Thyroid gland (tissue), 4 donors: ENCODE measurements at regions not wholly inside any gene's neighbourhood (a gene's known extent, or its start where the extent isn't known, plus 50 kb on each side); places are given as distances from the start of the nearest gene placed in this dataset.
A peak's percentile ranks its signal among the peaks of the same experiment; 100 is the strongest.

Source experiments
- DNase-seq, 2 donors: peaks; one replicate each; pipeline ENCODE4 v3.0.0-alpha.2; 2019
- H3K27ac ChIP-seq, 3 donors: fragments of 200-600 bp; sonication (generic); 1 replicate in 2 of 3; 2 replicates in 1 of 3; pipeline ENCODE4 v1.5.1; 2016 to 2019; ENCODE audit warnings: mild to moderate bottlenecking in 1 of 3, moderate library complexity in 1 of 3
- H3K27me3 ChIP-seq: fragments of 200-600 bp; sonication (generic); one replicate; pipeline ENCODE4 v1.5.1; 2019
- H3K36me3 ChIP-seq, 2 donors: fragments of 200-600 bp; sonication (generic); one replicate each; pipeline ENCODE4 v1.5.1; 2016 to 2019
- H3K4me1 ChIP-seq, 2 donors: fragments of 200-600 bp; sonication (generic); one replicate each; pipeline ENCODE4 v1.5.1; 2017 to 2019
- H3K4me3 ChIP-seq, 3 donors: fragments of 200-600 bp; sonication (generic); replicated peaks in 1 of 3; 1 replicate in 2 of 3; 2 replicates in 1 of 3; pipeline ENCODE4 v1.5.1; 2016; ENCODE audit warnings: mild to moderate bottlenecking in 1 of 3
- H3K9me3 ChIP-seq: fragments of 200-600 bp; sonication (generic); one replicate; pipeline ENCODE4 v1.5.1; 2017
- CTCF ChIP-seq, 6 experiments: fragments of 200-600 bp in 3 of 6; fragments of 450-650 bp in 3 of 6; sonication (generic) in 3 of 6; IDR thresholded peaks; one replicate each; pipeline ENCODE4 v1.5.1; 2016 to 2019; ENCODE audit warnings: antibody characterized with exemption in 6 of 6, mild to moderate bottlenecking in 2 of 6, inconsistent platforms in 1 of 6, moderate library complexity in 1 of 6
- POLR2A ChIP-seq, 2 donors: fragments of 450-650 bp; IDR thresholded peaks; one replicate each; pipeline ENCODE4 v1.6.1; 2017; ENCODE audit warnings: antibody characterized with exemption in 2 of 2, mild to moderate bottlenecking in 2 of 2, moderate library complexity in 1 of 2
- WGBS, 2 donors: methylation state at CpG; one replicate each; pipeline ENCODE4 v1.1.5; 2017; 5-methylcytosine and 5-hydroxymethylcytosine counted together
- intact Hi-C: fragments of 100-400 bp; cut with DNase I; formaldehyde crosslinking; loops from one replicate; pipeline ENCODE4 v1.15.1; 2023

GRCh38 chrY:11293392-11293791, 1407.6 kb upstream of the USP9Y start:
- no peak for DNase-seq
- WGBS, 2 donors, result 50% methylated on average over 5 of the region's 5 CpGs
- no peak for TF ChIP-seq POLR2A (IDR thresholded peaks at IDR 0.05)
- no peak for TF ChIP-seq CTCF (IDR thresholded peaks at IDR 0.05)
- H3K4me1 ChIP-seq, result no peaks in the 10 kb centered on the region
- H3K4me3 ChIP-seq, result no peak overlapping the region
- no peak overlapping the region for H3K27ac ChIP-seq
- H3K27me3 ChIP-seq, result no peaks in the 10 kb centered on the region
- intact Hi-C loops, result no loop called here
- no peaks in the 10 kb centered on the region for H3K9me3 ChIP-seq
- no peaks in the 10 kb centered on the region for H3K36me3 ChIP-seq

- H3K36me3 ChIP-seq, result no peaks in the 10 kb centered on the region
- H3K27me3 ChIP-seq, result no peaks in the 10 kb centered on the region
- H3K9me3 ChIP-seq, result no peaks in the 10 kb centered on the region
- intact Hi-C loops, result no loop called here
- DNase-seq, result peak in 1 of 2 donors; percentile 1
- H3K4me3 ChIP-seq, result no peak overlapping the region
- no peaks in the 10 kb centered on the region for H3K4me1 ChIP-seq
- WGBS, 2 donors, result 70 to 77% methylated on average over 13 of the region's 13 CpGs
- TF ChIP-seq POLR2A (IDR thresholded peaks at IDR 0.05), result no peak
- TF ChIP-seq CTCF (IDR thresholded peaks at IDR 0.05), result no peak
- no peak overlapping the region for H3K27ac ChIP-seq
Measured at GRCh38 chrY:11334151-11334550, 1366.9 kb upstream of the USP9Y start.
